ENCODE measurements at regions not wholly inside any gene's neighbourhood (a gene's known extent, or its start where the extent isn't known, plus 50 kb on each side); places are given as distances from the start of the nearest gene placed in this dataset.
"Not testable (repeated sequence)": the region's sequence is repeated elsewhere in the genome, so short reads cannot be mapped to it uniquely, and the experiment has no call there.

- H3K79me2 ChIP-seq (ENCODE audit: insufficient read depth, low read depth, low read length); H3K4me2 ChIP-seq (ENCODE audit: low read length); H4K20me1 ChIP-seq (ENCODE audit: insufficient read depth, low read length); BruUV-seq (replicated peaks); H2AFZ ChIP-seq (ENCODE audit: low read length); H3K9me3 ChIP-seq (ENCODE audit: low read length); H3K4me3 ChIP-seq (ENCODE audit: low read depth, low read length, poor library complexity, severe bottlenecking); intact Hi-C loops (cut with micrococcal nuclease; ENCODE audit: unreplicated experiment); H3K4me1 ChIP-seq (ENCODE audit: insufficient read depth, low read length, poor library complexity, severe bottlenecking); CTCF ChIA-PET (ENCODE audit: unreplicated experiment); DNase-seq (ENCODE audit: low spot score); H3K9me2 ChIP-seq (ENCODE audit: insufficient read depth, low read length); H3K27ac ChIP-seq (ENCODE audit: low read depth, low read length, poor library complexity, severe bottlenecking); H3K36me3 ChIP-seq (ENCODE audit: insufficient read depth, low read length): not testable (repeated sequence)
- POLR2A ChIA-PET = interaction anchor here (0.5 kb wide), 1 partner anchor 9 kb away, joined by 3 read pairs; no protein-coding TSS in a partner anchor
Measured at GRCh38 chr19:33870298-33870932, 73.7 kb downstream of the KCTD15 start.

GRCh38 chr19:33871605-33872004 is 74.9 kb downstream of the KCTD15 start:
- no peaks in the 10 kb centered on the region for H3K9me3 ChIP-seq (ENCODE audit: low read length)
- H3K4me2 ChIP-seq (ENCODE audit: low read length) = no peak overlapping the region
- H4K20me1 ChIP-seq (ENCODE audit: insufficient read depth, low read length) = no peaks in the 10 kb centered on the region
- TF ChIP-seq, protein P1, sequence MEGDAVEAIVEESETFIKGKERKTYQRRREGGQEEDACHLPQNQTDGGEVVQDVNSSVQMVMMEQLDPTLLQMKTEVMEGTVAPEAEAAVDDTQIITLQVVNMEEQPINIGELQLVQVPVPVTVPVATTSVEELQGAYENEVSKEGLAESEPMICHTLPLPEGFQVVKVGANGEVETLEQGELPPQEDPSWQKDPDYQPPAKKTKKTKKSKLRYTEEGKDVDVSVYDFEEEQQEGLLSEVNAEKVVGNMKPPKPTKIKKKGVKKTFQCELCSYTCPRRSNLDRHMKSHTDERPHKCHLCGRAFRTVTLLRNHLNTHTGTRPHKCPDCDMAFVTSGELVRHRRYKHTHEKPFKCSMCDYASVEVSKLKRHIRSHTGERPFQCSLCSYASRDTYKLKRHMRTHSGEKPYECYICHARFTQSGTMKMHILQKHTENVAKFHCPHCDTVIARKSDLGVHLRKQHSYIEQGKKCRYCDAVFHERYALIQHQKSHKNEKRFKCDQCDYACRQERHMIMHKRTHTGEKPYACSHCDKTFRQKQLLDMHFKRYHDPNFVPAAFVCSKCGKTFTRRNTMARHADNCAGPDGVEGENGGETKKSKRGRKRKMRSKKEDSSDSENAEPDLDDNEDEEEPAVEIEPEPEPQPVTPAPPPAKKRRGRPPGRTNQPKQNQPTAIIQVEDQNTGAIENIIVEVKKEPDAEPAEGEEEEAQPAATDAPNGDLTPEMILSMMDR (conservative IDR thresholded peaks at IDR 0.05; ENCODE audit: low read length) = no peak
- TF ChIP-seq EZH2phosphoT487 (IDR thresholded peaks at IDR 0.05; ENCODE audit: borderline replicate concordance, low read depth, low read length) = no peak
- intact Hi-C loops (cut with micrococcal nuclease; ENCODE audit: unreplicated experiment) = no loop called here
- no peaks in the 10 kb centered on the region for H3K4me1 ChIP-seq (ENCODE audit: insufficient read depth, low read length, poor library complexity, severe bottlenecking)
- no peaks in the 10 kb centered on the region for H3K79me2 ChIP-seq (ENCODE audit: insufficient read depth, low read depth, low read length)
- H3K4me3 ChIP-seq (ENCODE audit: low read depth, low read length, poor library complexity, severe bottlenecking) = no peak overlapping the region
- ChIA-PET POLR2A (no interaction called here), CTCF (ENCODE audit: unreplicated experiment) (no interaction called here)
- no peaks in the 10 kb centered on the region for H3K9me2 ChIP-seq (ENCODE audit: insufficient read depth, low read length)
- BruUV-seq (replicated peaks) = no TSS peak
- no peak overlapping the region for H3K27ac ChIP-seq (ENCODE audit: low read depth, low read length, poor library complexity, severe bottlenecking)
- H2AFZ ChIP-seq (ENCODE audit: low read length) = no peak overlapping the region
- no peaks in the 10 kb centered on the region for H3K36me3 ChIP-seq (ENCODE audit: insufficient read depth, low read length)
- DNase-seq (ENCODE audit: low spot score) = no peak

GRCh38 chr19:33872445-33873320 is 76.0 kb downstream of the KCTD15 start:
- BruUV-seq (replicated peaks) = no TSS peak
- H4K20me1 ChIP-seq (ENCODE audit: insufficient read depth, low read length) = no peaks in the 10 kb centered on the region
- H2AFZ ChIP-seq (ENCODE audit: low read length) = no peak overlapping the region
- no peaks in the 10 kb centered on the region for H3K9me3 ChIP-seq (ENCODE audit: low read length)
- no peaks in the 10 kb centered on the region for H3K9me2 ChIP-seq (ENCODE audit: insufficient read depth, low read length)
- H3K4me3 ChIP-seq (ENCODE audit: low read depth, low read length, poor library complexity, severe bottlenecking) = no peak overlapping the region
- no peak for DNase-seq (ENCODE audit: low spot score)
- H3K79me2 ChIP-seq (ENCODE audit: insufficient read depth, low read depth, low read length) = no peaks in the 10 kb centered on the region
- no peak overlapping the region for H3K27ac ChIP-seq (ENCODE audit: low read depth, low read length, poor library complexity, severe bottlenecking)
- TF ChIP-seq EZH2phosphoT487 (IDR thresholded peaks at IDR 0.05; ENCODE audit: borderline replicate concordance, low read depth, low read length) = no peak
- H3K4me2 ChIP-seq (ENCODE audit: low read length) = no peak overlapping the region
- H3K4me1 ChIP-seq (ENCODE audit: insufficient read depth, low read length, poor library complexity, severe bottlenecking) = no peaks in the 10 kb centered on the region
- intact Hi-C loops (cut with micrococcal nuclease; ENCODE audit: unreplicated experiment) = no loop called here
- ChIA-PET POLR2A (no interaction called here), CTCF (ENCODE audit: unreplicated experiment) (no interaction called here)
- no peaks in the 10 kb centered on the region for H3K36me3 ChIP-seq (ENCODE audit: insufficient read depth, low read length)

Measured in OCI-LY7 (cell line).